SK-N-MC (cell line): ENCODE measurements at regions not wholly inside any gene's neighbourhood (a gene's known extent, or its start where the extent isn't known, plus 50 kb on each side); places are given as distances from the start of the nearest gene placed in this dataset.

ENCODE experiments used
- FOXP2 ChIP-seq: optimal IDR thresholded peaks from 2 replicates; pipeline ENCODE3; 2011; ENCODE audit warnings: mild to moderate bottlenecking, moderate library complexity; ENCODE audit not compliant: insufficient read depth; ENCODE audit errors: extremely low read length, control extremely low read depth
- POLR2AphosphoS5 ChIP-seq: IDR thresholded peaks from 2 replicates; pipeline ENCODE4 v1.6.1; 2012; ENCODE audit warnings: mild to moderate bottlenecking, low read depth, low read length, borderline replicate concordance

- TF ChIP-seq FOXP2 (no peak), POLR2AphosphoS5 (no peak)
Observed at GRCh38 chr4:126448086-126448845, 1133.5 kb downstream of the FAT4 start.
